Panc1 (cell line): ENCODE measurements at regions not wholly inside any gene's neighbourhood (a gene's known extent, or its start where the extent isn't known, plus 50 kb on each side); places are given as distances from the start of the nearest gene placed in this dataset.

Experiments used
- CTCF ChIP-seq: fragments of 450-650 bp; IDR thresholded peaks from 2 replicates; pipeline ENCODE4 v1.5.1; 2017; ENCODE audit warnings: mild to moderate bottlenecking
- POLR2AphosphoS5 ChIP-seq: IDR thresholded peaks from 2 replicates; pipeline ENCODE4 v1.6.1; 2012; ENCODE audit warnings: mild to moderate bottlenecking, low read depth, low read length, moderate library complexity
- REST ChIP-seq, 2 experiments: IDR thresholded peaks; 2 replicates each; pipeline ENCODE4 v1.6.1; 2011 to 2012; ENCODE audit warnings: low read depth in 2 of 2, control low read depth in 1 of 2, low read length in 1 of 2, mild to moderate bottlenecking in 1 of 2, moderate library complexity in 1 of 2; ENCODE audit not compliant: insufficient read depth in 1 of 2
- TCF7L2 ChIP-seq: IDR thresholded peaks from 2 replicates; pipeline ENCODE4 v1.6.1; 2011; ENCODE audit warnings: mild to moderate bottlenecking, low read depth, low read length, inconsistent platforms

DNA sequence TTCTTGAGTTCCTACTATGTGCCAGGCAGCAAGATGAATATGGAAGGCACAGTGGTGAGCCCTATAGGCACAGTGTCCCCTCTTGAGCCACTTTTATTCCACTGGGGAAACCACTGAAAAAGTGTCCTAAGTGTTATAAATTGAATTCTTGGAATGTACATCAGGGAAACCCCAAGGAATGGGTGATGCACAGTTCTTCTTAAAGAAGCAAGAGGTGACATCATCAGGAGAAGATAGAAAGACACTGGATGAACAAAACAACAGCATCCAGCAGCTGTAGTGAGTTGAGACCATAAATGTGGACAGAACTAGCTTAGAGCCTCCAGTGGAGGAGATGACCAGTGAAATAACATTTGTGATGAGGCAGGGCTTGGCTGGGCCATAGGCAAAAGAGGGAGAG is 199.2 kb upstream of the ANKRD55 start:
- TF ChIP-seq POLR2AphosphoS5 = no peak
- TF ChIP-seq CTCF = no peak
- no peak for TF ChIP-seq TCF7L2
- no peak for TF ChIP-seq REST (IDR thresholded peaks at IDR 0.05; ENCODE audit: insufficient read depth in 1 of 2, low read depth in 2 of 2, low read length in 1 of 2)
